ENCODE measurements at regions not wholly inside any gene's neighbourhood (a gene's known extent, or its start where the extent isn't known, plus 50 kb on each side); places are given as distances from the start of the nearest gene placed in this dataset.

GRCh38 chr9:86515221-86515620 lies 161.0 kb upstream of the TUT7 start:
- DNase-seq (no peak), ATAC-seq (no peak)
- H3K27ac ChIP-seq (ENCODE audit: low read length): no peak overlapping the region
- H3K9ac ChIP-seq (ENCODE audit: low read length): no peak overlapping the region
- H3K9me3 ChIP-seq (ENCODE audit: low read length): no peaks in the 10 kb centered on the region
- TF ChIP-seq EZH2phosphoT487 (IDR thresholded peaks at IDR 0.05; ENCODE audit: borderline replicate concordance, low read length) (no peak), EZH2 (IDR thresholded peaks at IDR 0.05; ENCODE audit: low read length, unreplicated experiment) (no peak), CTCF (conservative IDR thresholded peaks at IDR 0.05; ENCODE audit: low read depth, low read length) (no peak)
- no peak overlapping the region for H3K4me3 ChIP-seq (ENCODE audit: low read length)
- H3K36me3 ChIP-seq (ENCODE audit: low read depth, low read length): no peaks in the 10 kb centered on the region
- H3K79me2 ChIP-seq (ENCODE audit: low read length): no peaks in the 10 kb centered on the region
- ChIA-PET CTCF (no interaction called here), POLR2A (ENCODE audit: unreplicated experiment) (no interaction called here)
- H3K9me2 ChIP-seq (replicated peaks; ENCODE audit: low read length): no peaks in the 10 kb centered on the region
- H3K4me1 ChIP-seq (ENCODE audit: insufficient read depth, low read length): no peaks in the 10 kb centered on the region
- no peak overlapping the region for H3K4me2 ChIP-seq (ENCODE audit: low read length)
- no peaks in the 10 kb centered on the region for H4K20me1 ChIP-seq (ENCODE audit: low read length)
- peaks cover 44% of the 10 kb centered on the region for H3K27me3 ChIP-seq (ENCODE audit: low read length)
- intact Hi-C loops (cut with micrococcal nuclease): no loop called here
- no peaks in the 10 kb centered on the region for H3F3A ChIP-seq (ENCODE audit: low read length, unreplicated experiment)
- no peak overlapping the region for H2AFZ ChIP-seq (ENCODE audit: low read length)
- BruUV-seq (replicated peaks): no TSS peak

GRCh38 chr9:86513429-86513828 lies 159.2 kb upstream of the TUT7 start:
- Histone ChIP-seq H2AFZ (ENCODE audit: low read length) (no peak overlapping the region), H3K4me1 (ENCODE audit: insufficient read depth, low read length) (no peaks in the 10 kb centered on the region), H3K4me3 (ENCODE audit: low read length) (no peak overlapping the region), H3K4me2 (ENCODE audit: low read length) (no peak overlapping the region), H3K9ac (ENCODE audit: low read length) (no peak overlapping the region), H3F3A (ENCODE audit: low read length, unreplicated experiment) (no peaks in the 10 kb centered on the region), H3K79me2 (ENCODE audit: low read length) (no peaks in the 10 kb centered on the region), H4K20me1 (ENCODE audit: low read length) (no peaks in the 10 kb centered on the region), H3K27me3 (ENCODE audit: low read length) (peaks cover 52% of the 10 kb centered on the region), H3K27ac (ENCODE audit: low read length) (no peak overlapping the region), H3K9me3 (ENCODE audit: low read length) (no peaks in the 10 kb centered on the region), H3K9me2 (replicated peaks; ENCODE audit: low read length) (no peaks in the 10 kb centered on the region), H3K36me3 (ENCODE audit: low read depth, low read length) (no peaks in the 10 kb centered on the region)
- ChIA-PET POLR2A (ENCODE audit: unreplicated experiment) (no interaction called here), CTCF (no interaction called here)
- DNase-seq (no peak), ATAC-seq (no peak)
- BruUV-seq (replicated peaks): no TSS peak
- intact Hi-C loops (cut with micrococcal nuclease): no loop called here
- TF ChIP-seq EZH2phosphoT487 (IDR thresholded peaks at IDR 0.05; ENCODE audit: borderline replicate concordance, low read length): no peak
- no peak for TF ChIP-seq EZH2 (IDR thresholded peaks at IDR 0.05; ENCODE audit: low read length, unreplicated experiment)
- TF ChIP-seq CTCF (conservative IDR thresholded peaks at IDR 0.05; ENCODE audit: low read depth, low read length): no peak

- Histone ChIP-seq H3K4me2 (ENCODE audit: low read length) (no peak overlapping the region), H3K4me1 (ENCODE audit: insufficient read depth, low read length) (no peaks in the 10 kb centered on the region), H2AFZ (ENCODE audit: low read length) (no peak overlapping the region), H4K20me1 (ENCODE audit: low read length) (no peaks in the 10 kb centered on the region), H3K4me3 (ENCODE audit: low read length) (no peak overlapping the region), H3K79me2 (ENCODE audit: low read length) (no peaks in the 10 kb centered on the region), H3K27me3 (ENCODE audit: low read length) (peaks cover 53% of the 10 kb centered on the region), H3K9ac (ENCODE audit: low read length) (no peak overlapping the region), H3F3A (ENCODE audit: low read length, unreplicated experiment) (no peaks in the 10 kb centered on the region), H3K9me2 (replicated peaks; ENCODE audit: low read length) (no peaks in the 10 kb centered on the region), H3K27ac (ENCODE audit: low read length) (no peak overlapping the region), H3K36me3 (ENCODE audit: low read depth, low read length) (no peaks in the 10 kb centered on the region), H3K9me3 (ENCODE audit: low read length) (no peaks in the 10 kb centered on the region)
- ChIA-PET CTCF (no interaction called here), POLR2A (ENCODE audit: unreplicated experiment) (no interaction called here)
- intact Hi-C loops (cut with micrococcal nuclease): no loop called here
- ATAC-seq (no peak), DNase-seq (no peak)
- TF ChIP-seq EZH2 (IDR thresholded peaks at IDR 0.05; ENCODE audit: low read length, unreplicated experiment) (no peak), EZH2phosphoT487 (IDR thresholded peaks at IDR 0.05; ENCODE audit: borderline replicate concordance, low read length) (no peak), CTCF (conservative IDR thresholded peaks at IDR 0.05; ENCODE audit: low read depth, low read length) (no peak)
- no TSS peak for BruUV-seq (replicated peaks)
Observed at GRCh38 chr9:86512929-86513328, 158.7 kb upstream of the TUT7 start.

Data from PC-3 (cell line).